Activated CD4-positive, alpha-beta T cell treated with anti-CD3 and anti-CD28 coated beads for 36 hours (primary cell): ENCODE measurements at regions not wholly inside any gene's neighbourhood (a gene's known extent, or its start where the extent isn't known, plus 50 kb on each side); places are given as distances from the start of the nearest gene placed in this dataset.

ENCODE experiments used
- ATAC-seq: fragments of 200-7000 bp; cut with Tn5 transposase; one replicate; pipeline ENCODE4 v1.10.0; 2021; ENCODE audit warnings: mild to moderate bottlenecking, moderate library complexity
- CTCF ChIA-PET: fragments of 350-600 bp; sonication (Branson Sonifier 250); formaldehyde crosslinking; loops from one replicate; lab custom pipeline; 2021; ENCODE audit warnings: antibody characterized with exemption; lab: Charles Lee
- POLR2A ChIA-PET: fragments of 350-600 bp; sonication (Branson Sonifier 250); formaldehyde crosslinking; loops from one replicate; lab custom pipeline; 2021; ENCODE audit warnings: antibody characterized with exemption, inconsistent platforms; lab: Charles Lee
- DNase-seq: peaks from one replicate; pipeline ENCODE4 v3.0.0-alpha.2; 2020
- H3K27ac Mint-ChIP-seq: one replicate; pipeline ENCODE4 v1.8.0; 2021; ENCODE audit warnings: mixed read lengths
- H3K27me3 Mint-ChIP-seq: one replicate; pipeline ENCODE4 v1.8.0; 2021; ENCODE audit warnings: mixed read lengths
- H3K36me3 Mint-ChIP-seq: one replicate; pipeline ENCODE4 v1.8.0; 2021; ENCODE audit warnings: low read depth, mixed read lengths
- H3K4me1 Mint-ChIP-seq: one replicate; pipeline ENCODE4 v1.8.0; 2021; ENCODE audit warnings: mixed read lengths
- H3K4me3 Mint-ChIP-seq: one replicate; pipeline ENCODE4 v1.8.0; 2021; ENCODE audit warnings: mild to moderate bottlenecking, moderate library complexity, mixed read lengths
- H3K9me3 Mint-ChIP-seq: one replicate; pipeline ENCODE4 v1.8.0; 2021; ENCODE audit warnings: low read depth, mixed read lengths
- intact Hi-C, 2 experiments: fragments of 100-400 bp; cut with DNase I in 1 of 2; cut with micrococcal nuclease in 1 of 2; formaldehyde crosslinking; loops; one replicate each; pipeline versions ENCODE4 v1.14.2 to v1.15.1; 2022 to 2024; cut with DNase I, micrococcal nuclease

- ChIA-PET CTCF (no interaction called here), POLR2A (no interaction called here)
- H3K4me3 Mint-ChIP-seq = no peak overlapping the region
- intact Hi-C loops = no loop called here
- H3K27ac Mint-ChIP-seq = no peak overlapping the region
- H3K9me3 Mint-ChIP-seq = no peaks in the 10 kb centered on the region
- H3K36me3 Mint-ChIP-seq = no peaks in the 10 kb centered on the region
- H3K27me3 Mint-ChIP-seq = no peaks in the 10 kb centered on the region
- H3K4me1 Mint-ChIP-seq = no peaks in the 10 kb centered on the region
- ATAC-seq (no peak), DNase-seq (no peak)
Measured at GRCh38 chr6:103036846-103037245, 1643.3 kb downstream of the GRIK2 start.

GRCh38 chr6:103027271-103027931 lies 1633.9 kb downstream of the GRIK2 start:
- no peak overlapping the region for H3K27ac Mint-ChIP-seq
- CTCF ChIA-PET = no interaction called here
- no peak for DNase-seq
- H3K9me3 Mint-ChIP-seq = peaks cover 1% of the 10 kb centered on the region
- H3K27me3 Mint-ChIP-seq = no peaks in the 10 kb centered on the region
- POLR2A ChIA-PET = no interaction called here
- intact Hi-C loops = no loop called here
- H3K4me1 Mint-ChIP-seq = no peaks in the 10 kb centered on the region
- H3K36me3 Mint-ChIP-seq = no peaks in the 10 kb centered on the region
- H3K4me3 Mint-ChIP-seq = no peak overlapping the region
- no peak for ATAC-seq

GRCh38 chr6:103018426-103018825 lies 1624.9 kb downstream of the GRIK2 start:
- no peaks in the 10 kb centered on the region for H3K4me1 Mint-ChIP-seq
- DNase-seq (no peak), ATAC-seq (no peak)
- H3K27ac Mint-ChIP-seq = no peak overlapping the region
- peaks cover 11% of the 10 kb centered on the region for H3K9me3 Mint-ChIP-seq
- intact Hi-C loops = no loop called here
- no peaks in the 10 kb centered on the region for H3K36me3 Mint-ChIP-seq
- POLR2A ChIA-PET = no interaction called here
- CTCF ChIA-PET = no interaction called here
- H3K4me3 Mint-ChIP-seq = no peak overlapping the region
- no peaks in the 10 kb centered on the region for H3K27me3 Mint-ChIP-seq

GRCh38 chr6:103017878-103018277 lies 1624.4 kb downstream of the GRIK2 start:
- POLR2A ChIA-PET = no interaction called here
- intact Hi-C loops = no loop called here
- ATAC-seq (no peak), DNase-seq (no peak)
- peaks cover 15% of the 10 kb centered on the region for H3K9me3 Mint-ChIP-seq
- no peaks in the 10 kb centered on the region for H3K27me3 Mint-ChIP-seq
- H3K27ac Mint-ChIP-seq = no peak overlapping the region
- H3K4me3 Mint-ChIP-seq = no peak overlapping the region
- no peaks in the 10 kb centered on the region for H3K4me1 Mint-ChIP-seq
- H3K36me3 Mint-ChIP-seq = no peaks in the 10 kb centered on the region
- CTCF ChIA-PET = interaction anchor here (0.8 kb wide), 1 partner anchor 286 kb away, joined by 3 read pairs; no protein-coding TSS in a partner anchor

GRCh38 chr6:103011605-103012004 lies 1618.1 kb downstream of the GRIK2 start:
- H3K27me3 Mint-ChIP-seq = no peaks in the 10 kb centered on the region
- no peaks in the 10 kb centered on the region for H3K36me3 Mint-ChIP-seq
- DNase-seq = no peak
- CTCF ChIA-PET = no interaction called here
- no peaks in the 10 kb centered on the region for H3K4me1 Mint-ChIP-seq
- H3K9me3 Mint-ChIP-seq = peaks cover 18% of the 10 kb centered on the region
- H3K4me3 Mint-ChIP-seq = no peak overlapping the region
- H3K27ac Mint-ChIP-seq = no peak overlapping the region
- ATAC-seq = no peak
- POLR2A ChIA-PET = interaction anchor here (0.7 kb wide), 1 partner anchor 820 kb away, joined by 3 read pairs; no protein-coding TSS in a partner anchor
- intact Hi-C loops = no loop called here

GRCh38 chr6:103002282-103002681 lies 1608.8 kb downstream of the GRIK2 start:
- intact Hi-C loops = no loop called here
- CTCF ChIA-PET = no interaction called here
- H3K4me3 Mint-ChIP-seq = no peak overlapping the region
- peak; percentile 4 for DNase-seq
- no peaks in the 10 kb centered on the region for H3K4me1 Mint-ChIP-seq
- POLR2A ChIA-PET = no interaction called here
- peaks cover 10% of the 10 kb centered on the region for H3K9me3 Mint-ChIP-seq
- H3K36me3 Mint-ChIP-seq = no peaks in the 10 kb centered on the region
- H3K27ac Mint-ChIP-seq = no peak overlapping the region
- peaks cover 2% of the 10 kb centered on the region for H3K27me3 Mint-ChIP-seq
- ATAC-seq = no peak

GRCh38 chr6:103001724-103002123 lies 1608.2 kb downstream of the GRIK2 start:
- POLR2A ChIA-PET = no interaction called here
- H3K9me3 Mint-ChIP-seq = peaks cover 9% of the 10 kb centered on the region
- intact Hi-C loops = no loop called here
- ATAC-seq = no peak
- H3K4me3 Mint-ChIP-seq = no peak overlapping the region
- no peaks in the 10 kb centered on the region for H3K4me1 Mint-ChIP-seq
- H3K27me3 Mint-ChIP-seq = peaks cover 2% of the 10 kb centered on the region
- CTCF ChIA-PET = no interaction called here
- no peak overlapping the region for H3K27ac Mint-ChIP-seq
- no peaks in the 10 kb centered on the region for H3K36me3 Mint-ChIP-seq
- no peak for DNase-seq

GRCh38 chr6:103000688-103001087 lies 1607.2 kb downstream of the GRIK2 start:
- Mint-ChIP-seq H3K9me3 (peaks cover 6% of the 10 kb centered on the region), H3K27me3 (peaks cover 2% of the 10 kb centered on the region), H3K36me3 (no peaks in the 10 kb centered on the region), H3K4me1 (no peaks in the 10 kb centered on the region), H3K4me3 (no peak overlapping the region), H3K27ac (no peak overlapping the region)
- ChIA-PET POLR2A (no interaction called here), CTCF (no interaction called here)
- no peak for ATAC-seq
- DNase-seq = no peak
- intact Hi-C loops = no loop called here

GRCh38 chr6:102995491-102995890 lies 1602.0 kb downstream of the GRIK2 start:
- no peaks in the 10 kb centered on the region for H3K36me3 Mint-ChIP-seq
- no peaks in the 10 kb centered on the region for H3K27me3 Mint-ChIP-seq
- no peaks in the 10 kb centered on the region for H3K4me1 Mint-ChIP-seq
- intact Hi-C loops = no loop called here
- no peak for ATAC-seq
- ChIA-PET POLR2A (no interaction called here), CTCF (no interaction called here)
- no peak for DNase-seq
- no peak overlapping the region for H3K4me3 Mint-ChIP-seq
- H3K9me3 Mint-ChIP-seq = peaks cover 2% of the 10 kb centered on the region
- no peak overlapping the region for H3K27ac Mint-ChIP-seq

GRCh38 chr6:102994866-102995265 lies 1601.4 kb downstream of the GRIK2 start:
- Mint-ChIP-seq H3K36me3 (no peaks in the 10 kb centered on the region), H3K4me1 (no peaks in the 10 kb centered on the region), H3K27me3 (no peaks in the 10 kb centered on the region), H3K9me3 (peaks cover 2% of the 10 kb centered on the region), H3K4me3 (no peak overlapping the region), H3K27ac (no peak overlapping the region)
- ChIA-PET POLR2A (no interaction called here), CTCF (no interaction called here)
- intact Hi-C loops = no loop called here
- ATAC-seq = no peak
- no peak for DNase-seq

- no peak for DNase-seq
- no peaks in the 10 kb centered on the region for H3K4me1 Mint-ChIP-seq
- H3K36me3 Mint-ChIP-seq = no peaks in the 10 kb centered on the region
- peaks cover 2% of the 10 kb centered on the region for H3K9me3 Mint-ChIP-seq
- no peak overlapping the region for H3K27ac Mint-ChIP-seq
- H3K27me3 Mint-ChIP-seq = no peaks in the 10 kb centered on the region
- H3K4me3 Mint-ChIP-seq = no peak overlapping the region
- CTCF ChIA-PET = no interaction called here
- POLR2A ChIA-PET = no interaction called here
- intact Hi-C loops = no loop called here
- no peak for ATAC-seq
Measured at GRCh38 chr6:102986086-102986485, 1592.6 kb downstream of the GRIK2 start.

GRCh38 chr6:102984357-102984756 lies 1590.8 kb downstream of the GRIK2 start:
- Mint-ChIP-seq H3K9me3 (peaks cover 4% of the 10 kb centered on the region), H3K4me3 (no peak overlapping the region), H3K36me3 (no peaks in the 10 kb centered on the region), H3K27me3 (no peaks in the 10 kb centered on the region), H3K27ac (no peak overlapping the region), H3K4me1 (no peaks in the 10 kb centered on the region)
- intact Hi-C loops = no loop called here
- CTCF ChIA-PET = no interaction called here
- ATAC-seq = no peak
- POLR2A ChIA-PET = no interaction called here
- DNase-seq = no peak
